Hematopoietic multipotent progenitor cell treated with erythropoietin and hydrocortisone succinate and interleukin-3 and kit ligand, for 8 days (in vitro differentiated cells): ENCODE measurements at regions not wholly inside any gene's neighbourhood (a gene's known extent, or its start where the extent isn't known, plus 50 kb on each side); places are given as distances from the start of the nearest gene placed in this dataset.
"Not testable (repeated sequence)": the region's sequence is repeated elsewhere in the genome, so short reads cannot be mapped to it uniquely, and the experiment has no call there.

Experiments used
- DNase-seq: peaks from one replicate; pipeline ENCODE4 v3.0.0-alpha.2; 2015

- not testable (repeated sequence) for DNase-seq
These were observed 150.2 kb downstream of the SEC14L1 start for GRCh38 chr17:77290759-77291558.

GRCh38 chr17:77291591-77292386 lies 151.0 kb downstream of the SEC14L1 start:
- no peak for DNase-seq

- DNase-seq = no peak
These were observed 154.0 kb downstream of the SEC14L1 start for GRCh38 chr17:77294761-77295160.

- DNase-seq = no peak
These were observed 154.6 kb downstream of the SEC14L1 start for GRCh38 chr17:77295241-77295853.

GRCh38 chr17:77296769-77297409 lies 156.1 kb downstream of the SEC14L1 start:
- no peak for DNase-seq

- no peak for DNase-seq
These were observed 157.2 kb downstream of the SEC14L1 start for GRCh38 chr17:77297693-77298666.

GRCh38 chr17:77298811-77299210 lies 158.0 kb downstream of the SEC14L1 start:
- DNase-seq = no peak

GRCh38 chr17:77299256-77300015 lies 158.7 kb downstream of the SEC14L1 start:
- no peak for DNase-seq

- DNase-seq = no peak
These were observed 159.4 kb downstream of the SEC14L1 start for GRCh38 chr17:77300016-77300686.

GRCh38 chr17:77301694-77302266 lies 161.0 kb downstream of the SEC14L1 start:
- no peak for DNase-seq

- DNase-seq = no peak
These were observed 161.9 kb downstream of the SEC14L1 start for GRCh38 chr17:77302682-77303081.

GRCh38 chr17:77303620-77304019 lies 162.9 kb downstream of the SEC14L1 start:
- no peak for DNase-seq

GRCh38 chr17:77304051-77304745 lies 163.4 kb downstream of the SEC14L1 start:
- DNase-seq = no peak

GRCh38 chr17:77304746-77305473 lies 164.1 kb downstream of the SEC14L1 start:
- DNase-seq = no peak

GRCh38 chr17:77306048-77306789 lies 165.4 kb downstream of the SEC14L1 start:
- no peak for DNase-seq

GRCh38 chr17:77306790-77307478 lies 166.2 kb downstream of the SEC14L1 start:
- DNase-seq = no peak

GRCh38 chr17:77307479-77308198 lies 166.9 kb downstream of the SEC14L1 start:
- DNase-seq = no peak
